Neural progenitor cell (in vitro differentiated cells): ENCODE measurements at regions not wholly inside any gene's neighbourhood (a gene's known extent, or its start where the extent isn't known, plus 50 kb on each side); places are given as distances from the start of the nearest gene placed in this dataset.

ENCODE experiments used
- CTCF ChIP-seq: fragments of 200-600 bp; sonication (generic); IDR thresholded peaks from 2 replicates; pipeline ENCODE4 v1.5.1; 2017; ENCODE audit warnings: antibody characterized with exemption, mild to moderate bottlenecking
- EZH2 ChIP-seq: fragments of 200-600 bp; sonication (generic); IDR thresholded peaks from 2 replicates; pipeline ENCODE4 v1.6.1; 2017; ENCODE audit warnings: antibody characterized with exemption, mild to moderate bottlenecking, moderate library complexity

DNA sequence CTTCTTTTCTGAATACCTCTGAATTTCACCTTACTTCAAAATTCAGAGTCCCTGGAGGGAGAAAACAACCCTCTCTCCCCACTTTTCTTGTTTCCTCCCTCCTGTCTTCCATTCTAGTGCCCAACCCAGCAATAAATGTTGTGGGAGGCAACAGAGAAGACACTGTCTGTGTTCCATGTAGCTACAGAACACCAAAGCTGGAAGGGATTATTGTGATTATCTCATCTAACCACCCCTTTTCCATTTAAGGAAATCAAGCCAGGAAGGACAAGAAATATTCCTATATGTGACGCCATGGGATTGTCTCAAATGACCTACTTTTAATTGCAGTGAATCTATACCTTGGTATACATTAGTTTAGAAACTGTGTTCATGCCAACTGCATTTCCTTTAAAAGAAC lies 476.6 kb upstream of the TNC start:
- TF ChIP-seq CTCF: no peak
- TF ChIP-seq EZH2: no peak
